GM13977 (cell line): ENCODE measurements at regions not wholly inside any gene's neighbourhood (a gene's known extent, or its start where the extent isn't known, plus 50 kb on each side); places are given as distances from the start of the nearest gene placed in this dataset.

Source experiments
- DNase-seq: peaks from one replicate; pipeline ENCODE4 v3.0.0; 2012; ENCODE audit warnings: low spot score
- in situ Hi-C: fragments of 300-500 bp; cut with MboI; formaldehyde crosslinking; loops from one replicate; pipeline ENCODE4 v1.12.0; 2022; ENCODE audit warnings: low sequenced_read_pairs, low pct_unique_long_range_greater_than_20kb, mixed read lengths, inconsistent platforms; ENCODE audit not compliant: unreplicated experiment
- TF ChIP-seq, protein P1 (sequence below): IDR thresholded peaks from 2 replicates; pipeline ENCODE4 v1.5.1; 2012; ENCODE audit warnings: mild to moderate bottlenecking, control low read depth; ENCODE audit not compliant: insufficient read depth; ENCODE audit errors: extremely low read depth, missing control alignments

DNA sequence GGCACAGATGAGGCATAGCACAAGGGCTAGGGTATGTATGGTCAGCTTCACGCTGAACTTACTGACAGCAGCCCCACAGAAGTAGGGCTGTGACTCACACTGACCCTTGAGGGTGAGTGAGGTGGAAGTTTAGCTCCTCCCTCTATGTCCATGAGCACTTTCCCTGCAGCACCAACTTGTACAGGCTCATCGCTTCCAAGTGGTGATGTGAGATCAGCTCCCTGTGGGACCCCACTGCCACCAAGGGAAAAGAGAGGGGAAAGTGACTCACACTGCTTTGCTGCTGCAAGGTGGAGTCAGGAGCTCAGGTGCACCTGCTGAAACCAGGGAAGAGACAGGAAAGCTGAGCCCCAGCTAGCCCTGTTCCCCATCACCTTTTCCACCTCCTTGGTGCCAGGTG lies 91.5 kb downstream of the TEX51 start:
- in situ Hi-C loops: no loop called here
- DNase-seq: no peak
- TF ChIP-seq, protein P1, sequence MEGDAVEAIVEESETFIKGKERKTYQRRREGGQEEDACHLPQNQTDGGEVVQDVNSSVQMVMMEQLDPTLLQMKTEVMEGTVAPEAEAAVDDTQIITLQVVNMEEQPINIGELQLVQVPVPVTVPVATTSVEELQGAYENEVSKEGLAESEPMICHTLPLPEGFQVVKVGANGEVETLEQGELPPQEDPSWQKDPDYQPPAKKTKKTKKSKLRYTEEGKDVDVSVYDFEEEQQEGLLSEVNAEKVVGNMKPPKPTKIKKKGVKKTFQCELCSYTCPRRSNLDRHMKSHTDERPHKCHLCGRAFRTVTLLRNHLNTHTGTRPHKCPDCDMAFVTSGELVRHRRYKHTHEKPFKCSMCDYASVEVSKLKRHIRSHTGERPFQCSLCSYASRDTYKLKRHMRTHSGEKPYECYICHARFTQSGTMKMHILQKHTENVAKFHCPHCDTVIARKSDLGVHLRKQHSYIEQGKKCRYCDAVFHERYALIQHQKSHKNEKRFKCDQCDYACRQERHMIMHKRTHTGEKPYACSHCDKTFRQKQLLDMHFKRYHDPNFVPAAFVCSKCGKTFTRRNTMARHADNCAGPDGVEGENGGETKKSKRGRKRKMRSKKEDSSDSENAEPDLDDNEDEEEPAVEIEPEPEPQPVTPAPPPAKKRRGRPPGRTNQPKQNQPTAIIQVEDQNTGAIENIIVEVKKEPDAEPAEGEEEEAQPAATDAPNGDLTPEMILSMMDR: no peak

DNA sequence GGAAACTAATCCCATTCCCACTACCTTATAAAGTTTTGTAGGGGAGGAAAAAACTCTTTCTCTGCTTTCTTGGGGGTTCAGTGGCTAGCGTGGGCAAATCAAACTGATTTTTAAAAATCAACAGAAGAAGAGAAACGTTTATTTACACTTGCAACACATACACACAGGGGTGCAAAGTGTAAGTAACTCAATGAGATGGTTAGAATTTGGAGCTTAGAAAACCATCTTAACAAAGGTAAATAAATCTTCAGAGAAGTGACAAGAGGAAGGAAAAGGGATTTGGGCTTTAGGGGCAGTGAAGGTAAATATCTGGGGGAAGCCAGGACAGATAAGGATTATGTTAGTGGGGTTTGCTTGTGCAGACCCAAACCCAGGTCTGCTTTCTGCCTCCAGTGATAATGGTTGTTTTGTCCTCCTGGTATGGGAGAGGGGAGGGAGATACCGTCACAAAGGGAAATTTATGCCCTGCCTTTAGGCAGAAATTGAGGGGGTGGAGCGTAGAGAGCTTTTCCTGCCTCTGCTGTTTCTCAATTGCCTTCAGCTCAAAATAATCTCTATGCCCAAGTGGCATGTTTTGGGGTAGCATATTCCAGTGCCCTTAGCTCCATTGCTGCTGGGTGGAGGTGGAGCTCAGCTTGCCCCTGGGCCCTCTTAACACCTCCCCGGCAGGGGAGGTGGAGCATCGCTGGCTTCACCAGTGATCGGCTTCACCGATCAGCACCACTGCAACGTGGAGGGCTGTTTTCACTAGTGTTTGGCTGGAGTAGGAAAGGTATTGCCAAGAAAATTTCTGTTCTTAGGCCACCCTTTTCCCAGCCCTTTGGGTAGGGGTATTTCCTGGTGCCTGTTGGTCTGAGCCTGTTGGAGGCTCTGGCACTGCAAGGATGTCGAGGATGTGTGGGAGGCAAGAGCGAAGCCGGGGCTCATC lies 92.2 kb downstream of the TEX51 start:
- DNase-seq: no peak
- in situ Hi-C loops: no loop called here
- TF ChIP-seq, protein P1: no peak

DNA sequence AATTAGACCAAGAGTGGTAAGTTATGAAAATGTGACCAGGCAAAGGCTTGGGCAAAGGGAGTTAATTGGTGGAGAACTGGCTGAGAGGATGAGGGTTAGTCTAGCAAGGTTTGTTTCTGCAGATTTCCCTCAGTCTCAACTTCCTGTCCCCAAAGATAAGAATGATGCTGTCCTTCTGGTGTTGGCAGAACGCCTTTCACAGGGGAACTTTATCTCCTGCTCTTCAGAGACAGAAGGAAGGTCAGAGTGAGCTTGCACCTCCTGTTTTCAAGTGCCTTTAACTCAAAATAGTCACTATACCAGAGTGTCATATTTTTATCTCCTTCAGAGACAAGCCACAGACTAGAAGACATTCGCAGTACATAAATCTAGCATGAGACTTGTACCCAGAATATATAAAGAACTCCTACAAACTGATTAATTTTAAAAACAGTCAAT lies 95.7 kb downstream of the TEX51 start:
- in situ Hi-C loops: no loop called here
- TF ChIP-seq, protein P1: no peak
- DNase-seq: no peak

DNA sequence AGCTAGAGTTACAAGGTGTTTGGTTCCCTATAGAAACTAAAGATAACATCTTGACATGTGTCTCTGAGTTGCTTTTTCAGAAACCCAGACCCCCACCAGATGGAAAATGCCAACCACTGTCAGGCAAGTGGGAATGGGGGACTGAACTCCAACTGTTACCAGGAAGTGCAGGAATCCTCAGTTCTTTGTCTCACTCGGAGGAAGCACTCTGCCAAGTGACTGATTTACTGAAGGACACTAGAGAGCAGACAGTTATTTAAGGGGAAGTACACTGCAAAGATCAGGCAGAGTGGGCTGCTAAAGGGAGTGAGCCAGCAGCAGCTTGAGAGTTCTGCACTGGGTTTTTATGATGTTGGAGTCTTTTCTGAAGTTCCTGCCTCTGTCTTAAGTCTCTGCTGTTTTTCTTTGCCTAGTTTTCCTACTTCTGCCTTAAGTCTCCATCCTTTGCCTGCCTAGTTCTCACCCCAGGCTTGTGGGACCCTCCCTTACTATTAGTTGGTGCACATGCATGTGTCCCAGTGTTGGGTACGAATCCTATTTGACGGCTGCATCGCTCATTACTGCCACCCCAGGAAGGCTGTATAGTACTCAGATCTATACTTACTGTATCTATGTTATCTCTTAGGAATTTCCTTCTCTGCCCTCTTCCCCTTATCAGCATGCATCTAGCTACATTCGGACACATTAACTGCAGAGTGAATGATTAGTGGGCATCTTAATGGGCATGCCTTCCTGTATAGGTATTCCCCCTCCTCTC lies 97.1 kb downstream of the TEX51 start:
- in situ Hi-C loops: no loop called here
- no peak for DNase-seq
- TF ChIP-seq, protein P1: no peak

DNA sequence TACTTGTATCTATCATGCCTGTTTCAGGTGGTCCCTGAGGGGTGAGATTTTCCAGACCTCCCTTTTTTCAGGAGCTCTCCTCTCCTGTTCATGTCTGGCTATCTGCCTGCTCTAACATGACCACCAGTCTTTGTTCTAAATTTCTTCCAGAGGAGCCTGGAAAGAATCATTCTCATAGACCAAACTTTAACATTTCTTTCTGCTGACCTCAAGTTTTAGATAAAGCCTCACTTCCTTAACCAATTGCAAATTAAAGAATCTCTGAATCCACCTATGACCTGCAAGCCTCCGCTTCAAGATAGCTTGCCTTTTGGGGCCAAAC lies 97.6 kb downstream of the TEX51 start:
- DNase-seq: no peak
- TF ChIP-seq, protein P1: no peak
- in situ Hi-C loops: no loop called here
